Renal cortical epithelial cell (primary cell): ENCODE measurements at regions not wholly inside any gene's neighbourhood (a gene's known extent, or its start where the extent isn't known, plus 50 kb on each side); places are given as distances from the start of the nearest gene placed in this dataset.

Experiments used
- DNase-seq: peaks from one replicate; pipeline ENCODE4 v3.0.0-alpha.2; 2011; ENCODE audit warnings: low read depth

GRCh38 chr17:13302983-13303382, 285.2 kb upstream of the ELAC2 start:
- DNase-seq: no peak

GRCh38 chr17:13302419-13302818, 284.6 kb upstream of the ELAC2 start:
- no peak for DNase-seq

GRCh38 chr17:13297183-13297582, 279.4 kb upstream of the ELAC2 start:
- no peak for DNase-seq

GRCh38 chr17:13293421-13293820, 275.6 kb upstream of the ELAC2 start:
- no peak for DNase-seq

GRCh38 chr17:13292291-13292690, 274.5 kb upstream of the ELAC2 start:
- no peak for DNase-seq

GRCh38 chr17:13288248-13288647, 270.4 kb upstream of the ELAC2 start:
- no peak for DNase-seq

- no peak for DNase-seq
Observed at GRCh38 chr17:13287226-13287625, 269.4 kb upstream of the ELAC2 start.

GRCh38 chr17:13283606-13284005, 265.8 kb upstream of the ELAC2 start:
- no peak for DNase-seq

- DNase-seq: no peak
Observed at GRCh38 chr17:13281626-13282025, 263.8 kb upstream of the ELAC2 start.

- no peak for DNase-seq
Observed at GRCh38 chr17:13273806-13274205, 256.0 kb upstream of the ELAC2 start.

- no peak for DNase-seq
Observed at GRCh38 chr17:13272296-13272695, 254.5 kb upstream of the ELAC2 start.

GRCh38 chr17:13268791-13269595, 251.2 kb upstream of the ELAC2 start:
- no peak for DNase-seq

GRCh38 chr17:13266606-13267005, 248.8 kb upstream of the ELAC2 start:
- no peak for DNase-seq

- DNase-seq: no peak
Observed at GRCh38 chr17:13265311-13265710, 247.5 kb upstream of the ELAC2 start.

- no peak for DNase-seq
Observed at GRCh38 chr17:13263746-13264145, 245.9 kb upstream of the ELAC2 start.

- DNase-seq: no peak
Observed at GRCh38 chr17:13256545-13256944, 238.7 kb upstream of the ELAC2 start.

- DNase-seq: no peak
Observed at GRCh38 chr17:13253733-13254410, 236.0 kb upstream of the ELAC2 start.

- DNase-seq: no peak
Observed at GRCh38 chr17:13244513-13244912, 226.7 kb upstream of the ELAC2 start.

GRCh38 chr17:13243585-13243984, 225.8 kb upstream of the ELAC2 start:
- no peak for DNase-seq

GRCh38 chr17:13240851-13241250, 223.0 kb upstream of the ELAC2 start:
- DNase-seq: no peak

GRCh38 chr17:13230350-13231264, 212.8 kb upstream of the ELAC2 start:
- DNase-seq: no peak

- no peak for DNase-seq
Observed at GRCh38 chr17:13228225-13228624, 210.4 kb upstream of the ELAC2 start.
